ENCODE measurements at regions not wholly inside any gene's neighbourhood (a gene's known extent, or its start where the extent isn't known, plus 50 kb on each side); places are given as distances from the start of the nearest gene placed in this dataset.
"Not testable (repeated sequence)": the region's sequence is repeated elsewhere in the genome, so short reads cannot be mapped to it uniquely, and the experiment has no call there.

DNA sequence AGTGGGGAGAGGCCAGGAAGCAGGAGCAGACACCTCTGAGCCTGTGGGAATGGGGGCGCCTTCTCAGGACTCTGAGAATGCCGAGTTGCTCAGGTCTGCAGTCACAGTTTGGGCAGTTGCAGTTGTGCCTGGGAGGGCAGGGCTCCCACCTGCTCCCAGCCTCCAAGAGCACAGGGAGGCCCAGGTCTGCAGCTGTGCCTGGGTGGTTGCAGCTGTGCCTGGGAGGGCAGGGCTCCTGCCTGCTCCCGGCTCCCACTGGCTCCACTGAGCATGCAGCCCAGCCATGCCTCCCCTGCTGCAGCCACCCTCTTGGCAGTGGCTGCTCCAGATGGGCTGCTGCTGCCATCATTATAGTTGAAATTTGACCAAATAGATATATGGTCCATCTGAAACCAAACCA, 1062.8 kb upstream of the ACO1 start:
- no CpG with 5 or more reads among the region's 3 CpGs for WGBS, 2 donors
- no peaks in the 10 kb centered on the region for H3K27me3 ChIP-seq

DNA sequence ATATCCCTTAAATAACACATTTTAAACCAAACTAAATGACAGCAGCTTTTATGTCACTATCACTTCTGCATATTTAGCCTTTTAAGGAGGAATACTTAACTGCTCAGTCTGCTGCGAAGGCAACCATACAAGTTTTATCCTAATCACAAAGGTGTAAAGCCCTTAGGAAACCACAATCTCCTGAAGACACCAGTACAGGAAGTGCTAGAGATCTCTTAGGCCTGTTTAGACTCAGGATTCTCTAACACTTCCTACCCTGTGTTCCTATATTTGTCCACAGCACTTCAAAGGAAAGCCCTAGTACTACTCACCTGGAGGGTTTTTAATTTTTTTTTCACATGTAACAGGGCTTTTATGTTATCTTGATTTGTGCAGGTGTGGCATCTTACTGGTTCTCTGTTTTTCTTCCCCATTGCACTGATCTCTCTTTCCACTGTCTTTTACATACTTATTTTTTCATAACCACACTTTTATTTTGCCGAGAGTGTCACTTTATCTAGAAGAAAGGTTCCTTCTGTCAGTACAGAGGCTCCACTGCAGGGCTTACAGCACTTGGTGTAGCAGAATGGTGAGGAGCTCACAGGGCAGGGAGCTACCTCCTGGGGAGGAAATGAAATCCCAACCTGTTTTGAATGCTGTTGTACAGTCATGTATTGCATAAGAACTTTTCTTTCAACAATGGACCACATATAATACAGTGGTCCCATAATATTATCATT, 1060.6 kb upstream of the ACO1 start:
- intact Hi-C loops (cut with DNase I), result no loop called here
- Histone ChIP-seq H3K27ac (no peak overlapping the region), H3K9me3 (no peaks in the 10 kb centered on the region), H3K27me3 (no peaks in the 10 kb centered on the region), H3K4me3 (no peak overlapping the region), H3K36me3 (no peaks in the 10 kb centered on the region), H3K4me1 (no peaks in the 10 kb centered on the region)
- TF ChIP-seq POLR2A (IDR thresholded peaks at IDR 0.05), result no peak
- TF ChIP-seq, protein P1, sequence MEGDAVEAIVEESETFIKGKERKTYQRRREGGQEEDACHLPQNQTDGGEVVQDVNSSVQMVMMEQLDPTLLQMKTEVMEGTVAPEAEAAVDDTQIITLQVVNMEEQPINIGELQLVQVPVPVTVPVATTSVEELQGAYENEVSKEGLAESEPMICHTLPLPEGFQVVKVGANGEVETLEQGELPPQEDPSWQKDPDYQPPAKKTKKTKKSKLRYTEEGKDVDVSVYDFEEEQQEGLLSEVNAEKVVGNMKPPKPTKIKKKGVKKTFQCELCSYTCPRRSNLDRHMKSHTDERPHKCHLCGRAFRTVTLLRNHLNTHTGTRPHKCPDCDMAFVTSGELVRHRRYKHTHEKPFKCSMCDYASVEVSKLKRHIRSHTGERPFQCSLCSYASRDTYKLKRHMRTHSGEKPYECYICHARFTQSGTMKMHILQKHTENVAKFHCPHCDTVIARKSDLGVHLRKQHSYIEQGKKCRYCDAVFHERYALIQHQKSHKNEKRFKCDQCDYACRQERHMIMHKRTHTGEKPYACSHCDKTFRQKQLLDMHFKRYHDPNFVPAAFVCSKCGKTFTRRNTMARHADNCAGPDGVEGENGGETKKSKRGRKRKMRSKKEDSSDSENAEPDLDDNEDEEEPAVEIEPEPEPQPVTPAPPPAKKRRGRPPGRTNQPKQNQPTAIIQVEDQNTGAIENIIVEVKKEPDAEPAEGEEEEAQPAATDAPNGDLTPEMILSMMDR (IDR thresholded peaks at IDR 0.05), result no peak
- 58 to 70% methylated on average over 2 of the region's 2 CpGs for WGBS, 2 donors
- DNase-seq, result no peak

More for the DNA sequence above, 1062.8 kb upstream of the ACO1 start:
- no peaks in the 10 kb centered on the region for H3K4me1 ChIP-seq
- intact Hi-C loops (cut with DNase I), result no loop called here
- H3K4me3 ChIP-seq, result no peak overlapping the region
- H3K27ac ChIP-seq, result no peak overlapping the region
- H3K36me3 ChIP-seq, result no peaks in the 10 kb centered on the region
- H3K9me3 ChIP-seq, result no peaks in the 10 kb centered on the region
- no peak for TF ChIP-seq POLR2A (IDR thresholded peaks at IDR 0.05)
- TF ChIP-seq, protein P1 (IDR thresholded peaks at IDR 0.05), result no peak
- DNase-seq, result no peak

DNA sequence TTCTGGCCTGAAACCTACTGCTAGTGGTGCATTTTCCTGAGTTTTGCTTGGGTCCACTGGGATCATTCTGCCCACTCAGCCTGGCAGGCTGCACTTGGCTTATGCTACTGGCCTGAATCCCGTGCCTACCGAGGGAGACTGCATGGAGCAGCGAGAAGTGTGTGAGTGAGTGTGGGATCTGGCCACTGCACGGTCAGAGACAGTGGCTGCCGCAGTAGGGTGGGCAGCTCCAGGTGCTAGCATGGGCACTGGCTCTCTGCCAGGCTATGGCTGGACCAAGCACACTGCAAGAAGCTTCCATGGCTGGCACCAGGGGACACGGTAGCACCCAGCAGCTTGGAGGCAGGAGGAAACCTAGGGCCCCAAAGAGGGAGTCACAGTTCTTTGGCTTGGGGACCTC, 1058.7 kb upstream of the ACO1 start:
- Histone ChIP-seq H3K4me3 (no peak overlapping the region), H3K27ac (no peak overlapping the region), H3K36me3 (no peaks in the 10 kb centered on the region), H3K27me3 (no peaks in the 10 kb centered on the region), H3K4me1 (no peaks in the 10 kb centered on the region), H3K9me3 (no peaks in the 10 kb centered on the region)
- intact Hi-C loops (cut with DNase I), result no loop called here
- WGBS, 2 donors, result 87% methylated on average over 4 of the region's 6 CpGs; no CpG with 5 or more reads in 1 of the 2 donors
- TF ChIP-seq POLR2A (IDR thresholded peaks at IDR 0.05), result no peak
- TF ChIP-seq, protein P1 (IDR thresholded peaks at IDR 0.05), result no peak
- no peak for DNase-seq

DNA sequence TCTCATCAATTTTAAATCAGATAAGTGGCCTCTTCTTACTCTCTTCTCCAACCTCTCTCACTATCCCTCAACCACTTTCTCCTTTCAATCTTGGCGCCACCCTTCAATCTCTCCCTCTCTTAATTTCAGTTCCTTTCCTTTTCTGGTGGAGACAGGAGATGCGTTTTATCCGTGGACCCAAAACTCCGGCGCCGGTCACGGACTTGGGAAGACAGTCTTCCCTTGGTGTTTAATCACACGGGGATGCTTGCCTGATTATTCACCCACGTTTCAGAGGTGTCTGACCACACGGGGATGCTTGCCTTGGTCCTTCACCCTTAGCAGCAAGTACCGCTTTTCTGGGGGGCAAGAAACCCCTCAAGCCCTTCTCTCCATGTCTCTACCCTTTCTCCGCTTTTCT, 1057.6 kb upstream of the ACO1 start:
- DNase-seq; H3K27me3 ChIP-seq; H3K9me3 ChIP-seq; H3K36me3 ChIP-seq; H3K27ac ChIP-seq; intact Hi-C loops (cut with DNase I); H3K4me3 ChIP-seq; H3K4me1 ChIP-seq: not testable (repeated sequence)
- WGBS, 2 donors, result 88 to 89% methylated on average over 12 of the region's 12 CpGs

DNA sequence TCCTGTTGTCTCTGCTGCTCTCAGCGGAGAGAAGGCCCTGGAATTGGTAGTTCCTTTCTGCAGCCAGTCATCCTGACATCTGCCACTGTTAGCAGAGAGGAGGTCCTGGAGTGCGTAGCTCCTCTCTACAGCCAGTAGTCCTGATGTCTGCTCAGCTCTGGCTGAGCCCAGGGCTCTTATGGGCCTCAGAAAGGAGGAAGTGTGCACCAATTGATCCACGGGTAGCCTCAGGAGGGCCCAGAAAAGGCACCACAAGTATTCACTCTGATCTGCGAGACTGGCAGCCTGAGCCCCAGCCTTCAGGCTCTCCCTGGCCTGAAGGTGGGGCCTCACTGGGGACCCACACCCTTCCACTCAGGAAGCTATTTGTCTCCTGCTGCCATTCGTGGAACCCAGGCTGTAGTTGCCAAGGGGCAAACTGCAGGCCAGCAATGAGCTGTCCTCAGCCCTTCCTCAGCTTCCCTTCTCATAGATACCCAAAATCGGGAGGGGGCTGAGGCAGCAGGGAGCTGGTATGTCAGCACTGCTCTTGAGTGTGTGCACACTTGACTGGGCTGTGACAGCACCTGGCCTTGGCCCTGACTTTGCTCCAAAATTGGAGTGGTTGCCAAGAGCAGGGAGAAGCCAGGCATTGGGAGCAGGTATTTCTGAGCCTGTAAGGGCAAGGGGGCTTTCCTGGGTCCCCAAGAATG, 1049.5 kb upstream of the ACO1 start:
- Histone ChIP-seq H3K27me3 (no peaks in the 10 kb centered on the region), H3K9me3 (peaks cover 0 to 8% (median 0%) of the 10 kb centered on the region in 3 donors), H3K4me3 (no peak overlapping the region), H3K36me3 (no peaks in the 10 kb centered on the region), H3K27ac (peak overlapping the region in 2 of 4 donors; percentile 48 to 55), H3K4me1 (peaks cover 0 to 12% (median 9%) of the 10 kb centered on the region in 3 donors)
- no peak for DNase-seq
- intact Hi-C loops (cut with DNase I), result no loop called here
- no CpG with 5 or more reads among the region's 6 CpGs for WGBS, 2 donors
- TF ChIP-seq, protein P1 (IDR thresholded peaks at IDR 0.05), result no peak
- no peak for TF ChIP-seq POLR2A (IDR thresholded peaks at IDR 0.05)
